ENCODE measurements at regions not wholly inside any gene's neighbourhood (a gene's known extent, or its start where the extent isn't known, plus 50 kb on each side); places are given as distances from the start of the nearest gene placed in this dataset.

GRCh38 chr17:71287071-71287823 lies 833.6 kb upstream of the SOX9 start:
- no peak overlapping the region for H3K4me3 ChIP-seq (ENCODE audit: low read length)
- no peak for TF ChIP-seq ZNF274 (IDR thresholded peaks at IDR 0.05; ENCODE audit: low read depth, low read length)

- H3K4me3 ChIP-seq (ENCODE audit: low read length) = no peak overlapping the region
- no peak for TF ChIP-seq ZNF274 (IDR thresholded peaks at IDR 0.05; ENCODE audit: low read depth, low read length)
These were observed 828.8 kb upstream of the SOX9 start for GRCh38 chr17:71292006-71292405.

- H3K4me3 ChIP-seq (ENCODE audit: low read length) = no peak overlapping the region
- no peak for TF ChIP-seq ZNF274 (IDR thresholded peaks at IDR 0.05; ENCODE audit: low read depth, low read length)
These were observed 824.8 kb upstream of the SOX9 start for GRCh38 chr17:71296005-71296404.

- no peak overlapping the region for H3K4me3 ChIP-seq (ENCODE audit: low read length)
- no peak for TF ChIP-seq ZNF274 (IDR thresholded peaks at IDR 0.05; ENCODE audit: low read depth, low read length)
These were observed 819.8 kb upstream of the SOX9 start for GRCh38 chr17:71301063-71301462.

GRCh38 chr17:71302721-71303549 lies 817.9 kb upstream of the SOX9 start:
- no peak for TF ChIP-seq ZNF274 (IDR thresholded peaks at IDR 0.05; ENCODE audit: low read depth, low read length)
- no peak overlapping the region for H3K4me3 ChIP-seq (ENCODE audit: low read length)

- no peak for TF ChIP-seq ZNF274 (IDR thresholded peaks at IDR 0.05; ENCODE audit: low read depth, low read length)
- H3K4me3 ChIP-seq (ENCODE audit: low read length) = no peak overlapping the region
These were observed 816.2 kb upstream of the SOX9 start for GRCh38 chr17:71304498-71305158.

GRCh38 chr17:71313866-71314265 lies 807.0 kb upstream of the SOX9 start:
- H3K4me3 ChIP-seq (ENCODE audit: low read length) = no peak overlapping the region
- TF ChIP-seq ZNF274 (IDR thresholded peaks at IDR 0.05; ENCODE audit: low read depth, low read length) = no peak

- no peak for TF ChIP-seq ZNF274 (IDR thresholded peaks at IDR 0.05; ENCODE audit: low read depth, low read length)
- H3K4me3 ChIP-seq (ENCODE audit: low read length) = no peak overlapping the region
These were observed 805.3 kb upstream of the SOX9 start for GRCh38 chr17:71315568-71315967.

GRCh38 chr17:71316176-71316897 lies 804.5 kb upstream of the SOX9 start:
- H3K4me3 ChIP-seq (ENCODE audit: low read length) = no peak overlapping the region
- TF ChIP-seq ZNF274 (IDR thresholded peaks at IDR 0.05; ENCODE audit: low read depth, low read length) = no peak

- no peak for TF ChIP-seq ZNF274 (IDR thresholded peaks at IDR 0.05; ENCODE audit: low read depth, low read length)
These were observed 800.6 kb upstream of the SOX9 start for GRCh38 chr17:71320009-71320796.

GRCh38 chr17:71325117-71325516 lies 795.7 kb upstream of the SOX9 start:
- TF ChIP-seq ZNF274 (IDR thresholded peaks at IDR 0.05; ENCODE audit: low read depth, low read length) = no peak

More at GRCh38 chr17:71320009-71320796, 800.6 kb upstream of the SOX9 start:
- no peak overlapping the region for H3K4me3 ChIP-seq (ENCODE audit: low read length)

GRCh38 chr17:71325886-71326285 lies 794.9 kb upstream of the SOX9 start:
- TF ChIP-seq ZNF274 (IDR thresholded peaks at IDR 0.05; ENCODE audit: low read depth, low read length) = no peak
- no peak overlapping the region for H3K4me3 ChIP-seq (ENCODE audit: low read length)

More at GRCh38 chr17:71325117-71325516, 795.7 kb upstream of the SOX9 start:
- H3K4me3 ChIP-seq (ENCODE audit: low read length) = no peak overlapping the region

- TF ChIP-seq ZNF274 (IDR thresholded peaks at IDR 0.05; ENCODE audit: low read depth, low read length) = no peak
- H3K4me3 ChIP-seq (ENCODE audit: low read length) = no peak overlapping the region
These were observed 793.3 kb upstream of the SOX9 start for GRCh38 chr17:71327376-71328059.

Measured in GM08714 (cell line).